Left ventricle myocardium inferior (tissue), 1 donor: ENCODE measurements at regions not wholly inside any gene's neighbourhood (a gene's known extent, or its start where the extent isn't known, plus 50 kb on each side); places are given as distances from the start of the nearest gene placed in this dataset.

Experiments
- DNase-seq: peaks from one replicate; pipeline ENCODE4 v3.0.0-alpha.2; 2020
- H3K27ac ChIP-seq: fragments of 200-600 bp; replicated peaks from 2 replicates; pipeline ENCODE4 v1.8.0; 2021
- H3K27me3 ChIP-seq: fragments of 200-600 bp; 2 replicates; pipeline ENCODE4 v1.8.0; 2021; ENCODE audit warnings: low read depth
- H3K36me3 ChIP-seq: fragments of 200-600 bp; 2 replicates; pipeline ENCODE4 v1.8.0; 2021
- H3K4me1 ChIP-seq: fragments of 200-600 bp; 2 replicates; pipeline ENCODE4 v1.8.0; 2021
- H3K4me3 ChIP-seq: fragments of 200-600 bp; 2 replicates; pipeline ENCODE4 v1.8.0; 2021; ENCODE audit warnings: mild to moderate bottlenecking, moderate library complexity
- H3K9me3 ChIP-seq: fragments of 200-600 bp; replicated peaks from 2 replicates; pipeline ENCODE4 v1.8.0; 2021
- intact Hi-C: fragments of 100-400 bp; cut with micrococcal nuclease; formaldehyde crosslinking; loops from one replicate; pipeline ENCODE4 v1.11.0; 2022
- TF ChIP-seq, protein P1 (sequence below): fragments of 200-600 bp; IDR thresholded peaks from 2 replicates; pipeline ENCODE4 v1.8.0; 2021; ENCODE audit warnings: antibody characterized with exemption, mild to moderate bottlenecking, borderline replicate concordance
- donor health status: DM: no; HTN: yes; CAD: no; lungs with severe emphysema.

DNA sequence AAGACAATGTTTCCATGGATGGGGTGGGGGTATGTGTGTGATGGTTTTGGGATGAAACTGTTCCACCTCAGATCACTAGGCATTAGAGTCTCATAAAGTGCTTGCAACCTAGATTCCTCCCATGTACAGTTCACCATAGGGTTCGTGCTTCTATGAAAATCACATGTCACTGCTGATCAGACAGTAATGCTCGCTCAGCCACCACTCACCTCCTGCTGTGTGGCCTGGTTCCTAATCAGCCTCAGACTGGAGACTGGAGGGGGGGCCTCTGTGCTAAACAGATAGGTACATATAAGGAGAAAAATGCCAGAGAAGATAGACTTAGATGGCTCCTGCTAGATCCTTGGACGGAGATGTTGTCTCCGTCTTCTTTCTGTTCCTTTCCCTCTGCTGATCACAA, 1296.9 kb upstream of the SEL1L start:
- intact Hi-C loops: no loop called here
- H3K36me3 ChIP-seq: no peaks in the 10 kb centered on the region
- H3K27ac ChIP-seq: no peak overlapping the region
- H3K4me3 ChIP-seq: no peak overlapping the region
- no peaks in the 10 kb centered on the region for H3K27me3 ChIP-seq
- no peaks in the 10 kb centered on the region for H3K9me3 ChIP-seq
- no peaks in the 10 kb centered on the region for H3K4me1 ChIP-seq
- TF ChIP-seq, protein P1, sequence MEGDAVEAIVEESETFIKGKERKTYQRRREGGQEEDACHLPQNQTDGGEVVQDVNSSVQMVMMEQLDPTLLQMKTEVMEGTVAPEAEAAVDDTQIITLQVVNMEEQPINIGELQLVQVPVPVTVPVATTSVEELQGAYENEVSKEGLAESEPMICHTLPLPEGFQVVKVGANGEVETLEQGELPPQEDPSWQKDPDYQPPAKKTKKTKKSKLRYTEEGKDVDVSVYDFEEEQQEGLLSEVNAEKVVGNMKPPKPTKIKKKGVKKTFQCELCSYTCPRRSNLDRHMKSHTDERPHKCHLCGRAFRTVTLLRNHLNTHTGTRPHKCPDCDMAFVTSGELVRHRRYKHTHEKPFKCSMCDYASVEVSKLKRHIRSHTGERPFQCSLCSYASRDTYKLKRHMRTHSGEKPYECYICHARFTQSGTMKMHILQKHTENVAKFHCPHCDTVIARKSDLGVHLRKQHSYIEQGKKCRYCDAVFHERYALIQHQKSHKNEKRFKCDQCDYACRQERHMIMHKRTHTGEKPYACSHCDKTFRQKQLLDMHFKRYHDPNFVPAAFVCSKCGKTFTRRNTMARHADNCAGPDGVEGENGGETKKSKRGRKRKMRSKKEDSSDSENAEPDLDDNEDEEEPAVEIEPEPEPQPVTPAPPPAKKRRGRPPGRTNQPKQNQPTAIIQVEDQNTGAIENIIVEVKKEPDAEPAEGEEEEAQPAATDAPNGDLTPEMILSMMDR: no peak
- DNase-seq: no peak

DNA sequence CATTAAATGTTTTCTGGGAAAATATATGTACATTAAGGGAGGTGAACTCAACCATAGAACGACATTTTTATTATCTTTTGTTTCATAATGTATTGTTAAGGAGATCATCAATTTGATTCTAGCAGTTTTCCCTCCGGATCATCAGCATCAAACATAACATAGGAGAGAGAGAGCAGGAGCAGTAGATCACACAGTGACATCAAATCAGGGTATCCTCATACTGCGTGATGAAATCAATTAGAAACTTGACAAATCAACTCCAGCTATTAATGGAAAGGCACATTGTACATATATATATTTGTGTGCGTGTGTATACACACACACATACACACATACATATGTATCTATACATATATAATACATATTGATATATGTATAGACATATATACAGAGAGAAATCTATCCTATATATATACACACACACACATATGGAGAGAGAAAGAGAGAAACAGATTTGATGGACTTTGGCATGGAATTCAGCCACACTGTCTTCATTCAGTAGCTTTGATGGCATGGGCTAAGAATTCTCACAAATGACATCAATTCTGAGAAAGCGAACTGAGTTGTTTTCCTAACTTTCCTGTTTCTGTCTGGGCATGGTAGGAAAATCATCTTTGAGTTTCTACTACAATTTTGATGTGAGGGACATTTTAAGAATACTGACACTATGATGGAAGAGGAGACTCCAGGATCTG, 1302.8 kb upstream of the SEL1L start:
- H3K27me3 ChIP-seq: no peaks in the 10 kb centered on the region
- H3K9me3 ChIP-seq: no peaks in the 10 kb centered on the region
- H3K36me3 ChIP-seq: no peaks in the 10 kb centered on the region
- DNase-seq: no peak
- H3K4me1 ChIP-seq: no peaks in the 10 kb centered on the region
- no peak overlapping the region for H3K4me3 ChIP-seq
- H3K27ac ChIP-seq: no peak overlapping the region
- intact Hi-C loops: no loop called here
- TF ChIP-seq, protein P1: no peak

DNA sequence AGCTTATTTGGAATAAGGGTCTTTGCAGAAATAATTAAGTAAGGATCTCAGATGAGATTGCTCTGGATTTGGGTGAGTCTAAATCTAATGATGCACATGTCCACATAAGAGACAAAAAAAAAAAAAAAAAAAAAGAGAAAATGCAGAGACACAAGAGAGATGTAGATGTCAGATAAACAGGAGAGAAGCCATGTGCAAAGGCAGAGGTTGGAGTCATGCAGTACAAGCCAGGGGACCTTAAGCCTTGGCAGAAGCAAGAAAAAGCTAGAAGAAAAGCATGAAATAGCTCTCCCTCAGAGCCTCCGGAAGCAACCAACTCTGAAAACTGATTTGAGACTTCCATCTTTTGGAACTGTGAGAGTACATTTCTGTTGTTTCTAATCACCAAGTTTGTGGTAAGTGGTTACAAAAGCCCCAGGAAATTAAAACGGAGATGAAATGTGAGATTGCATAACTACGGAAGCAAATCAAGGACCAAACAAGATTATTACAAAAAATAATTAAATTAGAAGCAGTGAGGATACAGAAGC, 1304.0 kb upstream of the SEL1L start:
- Histone ChIP-seq H3K9me3 (no peaks in the 10 kb centered on the region), H3K27me3 (no peaks in the 10 kb centered on the region), H3K27ac (no peak overlapping the region), H3K4me3 (no peak overlapping the region), H3K36me3 (no peaks in the 10 kb centered on the region), H3K4me1 (no peaks in the 10 kb centered on the region)
- no peak for DNase-seq
- intact Hi-C loops: no loop called here
- TF ChIP-seq, protein P1: no peak

GRCh38 chr14:82850576-82850975, 1316.9 kb upstream of the SEL1L start:
- H3K4me1 ChIP-seq: no peaks in the 10 kb centered on the region
- TF ChIP-seq, protein P1: no peak
- no peak overlapping the region for H3K27ac ChIP-seq
- peaks cover 6% of the 10 kb centered on the region for H3K9me3 ChIP-seq
- intact Hi-C loops: no loop called here
- no peaks in the 10 kb centered on the region for H3K27me3 ChIP-seq
- H3K4me3 ChIP-seq: no peak overlapping the region
- no peak for DNase-seq
- H3K36me3 ChIP-seq: no peaks in the 10 kb centered on the region

- Histone ChIP-seq H3K27ac (no peak overlapping the region), H3K36me3 (no peaks in the 10 kb centered on the region), H3K4me3 (no peak overlapping the region), H3K27me3 (no peaks in the 10 kb centered on the region), H3K9me3 (peaks cover under 1% of the 10 kb centered on the region), H3K4me1 (no peaks in the 10 kb centered on the region)
- TF ChIP-seq, protein P1: no peak
- no peak for DNase-seq
- intact Hi-C loops: no loop called here
These were observed 1320.5 kb upstream of the SEL1L start for GRCh38 chr14:82854131-82854530.
